ENCODE measurements at regions not wholly inside any gene's neighbourhood (a gene's known extent, or its start where the extent isn't known, plus 50 kb on each side); places are given as distances from the start of the nearest gene placed in this dataset.

DNA sequence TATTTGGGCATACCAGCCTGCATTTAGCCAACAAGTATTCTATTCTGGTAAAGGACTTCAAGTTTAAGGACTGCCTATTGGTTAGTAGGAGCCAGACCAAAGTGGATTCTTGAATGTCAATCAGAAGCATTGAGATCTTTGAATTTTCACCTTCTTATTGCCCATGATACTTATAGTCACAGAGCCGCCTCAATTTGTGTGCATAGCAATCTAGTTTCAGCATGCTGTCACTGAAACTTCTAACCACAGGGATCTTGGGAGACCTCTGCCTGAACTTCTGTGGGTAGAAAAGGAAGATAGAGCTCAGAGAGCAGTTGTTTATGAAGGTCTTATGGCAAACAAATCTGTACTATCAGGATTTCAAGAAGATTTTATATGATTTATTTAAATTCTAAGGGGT, 501.4 kb upstream of the USP24 start:
- TF ChIP-seq SMC3 (IDR thresholded peaks at IDR 0.05) (no peak), CEBPB (IDR thresholded peaks at IDR 0.05) (no peak)
- TF ChIP-seq, protein P1, sequence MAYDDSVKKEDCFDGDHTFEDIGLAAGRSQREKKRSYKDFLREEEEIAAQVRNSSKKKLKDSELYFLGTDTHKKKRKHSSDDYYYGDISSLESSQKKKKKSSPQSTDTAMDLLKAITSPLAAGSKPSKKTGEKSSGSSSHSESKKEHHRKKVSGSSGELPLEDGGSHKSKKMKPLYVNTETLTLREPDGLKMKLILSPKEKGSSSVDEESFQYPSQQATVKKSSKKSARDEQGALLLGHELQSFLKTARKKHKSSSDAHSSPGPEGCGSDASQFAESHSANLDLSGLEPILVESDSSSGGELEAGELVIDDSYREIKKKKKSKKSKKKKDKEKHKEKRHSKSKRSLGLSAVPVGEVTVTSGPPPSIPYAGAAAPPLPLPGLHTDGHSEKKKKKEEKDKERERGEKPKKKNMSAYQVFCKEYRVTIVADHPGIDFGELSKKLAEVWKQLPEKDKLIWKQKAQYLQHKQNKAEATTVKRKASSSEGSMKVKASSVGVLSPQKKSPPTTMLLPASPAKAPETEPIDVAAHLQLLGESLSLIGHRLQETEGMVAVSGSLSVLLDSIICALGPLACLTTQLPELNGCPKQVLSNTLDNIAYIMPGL (CRISPR knock-in tag; IDR thresholded peaks at IDR 0.05; ENCODE audit: borderline replicate concordance): no peak
